ENCODE measurements at regions not wholly inside any gene's neighbourhood (a gene's known extent, or its start where the extent isn't known, plus 50 kb on each side); places are given as distances from the start of the nearest gene placed in this dataset.

- in situ Hi-C loops (cut with MboI; ENCODE audit: low pct_unique_long_range_greater_than_20kb, low sequenced_read_pairs, unreplicated experiment) = no loop called here
- TF ChIP-seq, protein P1, sequence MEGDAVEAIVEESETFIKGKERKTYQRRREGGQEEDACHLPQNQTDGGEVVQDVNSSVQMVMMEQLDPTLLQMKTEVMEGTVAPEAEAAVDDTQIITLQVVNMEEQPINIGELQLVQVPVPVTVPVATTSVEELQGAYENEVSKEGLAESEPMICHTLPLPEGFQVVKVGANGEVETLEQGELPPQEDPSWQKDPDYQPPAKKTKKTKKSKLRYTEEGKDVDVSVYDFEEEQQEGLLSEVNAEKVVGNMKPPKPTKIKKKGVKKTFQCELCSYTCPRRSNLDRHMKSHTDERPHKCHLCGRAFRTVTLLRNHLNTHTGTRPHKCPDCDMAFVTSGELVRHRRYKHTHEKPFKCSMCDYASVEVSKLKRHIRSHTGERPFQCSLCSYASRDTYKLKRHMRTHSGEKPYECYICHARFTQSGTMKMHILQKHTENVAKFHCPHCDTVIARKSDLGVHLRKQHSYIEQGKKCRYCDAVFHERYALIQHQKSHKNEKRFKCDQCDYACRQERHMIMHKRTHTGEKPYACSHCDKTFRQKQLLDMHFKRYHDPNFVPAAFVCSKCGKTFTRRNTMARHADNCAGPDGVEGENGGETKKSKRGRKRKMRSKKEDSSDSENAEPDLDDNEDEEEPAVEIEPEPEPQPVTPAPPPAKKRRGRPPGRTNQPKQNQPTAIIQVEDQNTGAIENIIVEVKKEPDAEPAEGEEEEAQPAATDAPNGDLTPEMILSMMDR (IDR thresholded peaks at IDR 0.05; ENCODE audit: extremely low read depth, insufficient read depth, missing control alignments) = no peak
- no peak for DNase-seq (ENCODE audit: low spot score)
Observed at GRCh38 chr20:4546786-4547185, 139.5 kb upstream of the PRNP start.

- no peak for DNase-seq (ENCODE audit: low spot score)
- in situ Hi-C loops (cut with MboI; ENCODE audit: low pct_unique_long_range_greater_than_20kb, low sequenced_read_pairs, unreplicated experiment) = no loop called here
- TF ChIP-seq, protein P1 (IDR thresholded peaks at IDR 0.05; ENCODE audit: extremely low read depth, insufficient read depth, missing control alignments) = no peak
Observed at GRCh38 chr20:4546342-4546741, 139.9 kb upstream of the PRNP start.

DNA sequence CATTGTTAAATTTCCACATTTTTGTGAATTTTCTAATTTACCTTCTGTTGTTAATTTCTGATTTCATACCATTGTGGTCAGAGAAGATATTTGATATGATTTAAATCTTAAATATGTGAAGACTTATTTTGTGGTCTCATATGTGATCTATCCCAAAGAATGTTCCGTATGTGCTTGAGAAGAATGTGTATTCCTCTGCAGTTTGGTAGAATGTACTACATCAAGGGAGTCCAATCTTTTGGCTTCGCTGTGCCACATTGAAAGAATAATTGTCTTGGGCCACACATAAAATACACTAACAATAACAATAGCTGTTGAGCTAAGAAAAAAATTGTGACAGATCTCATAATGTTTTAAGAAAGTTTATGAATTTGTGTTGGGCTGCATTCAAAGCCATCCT lies 140.7 kb upstream of the PRNP start:
- no peak for DNase-seq (ENCODE audit: low spot score)
- in situ Hi-C loops (cut with MboI; ENCODE audit: low pct_unique_long_range_greater_than_20kb, low sequenced_read_pairs, unreplicated experiment) = no loop called here
- TF ChIP-seq, protein P1 (IDR thresholded peaks at IDR 0.05; ENCODE audit: extremely low read depth, insufficient read depth, missing control alignments) = no peak

- TF ChIP-seq, protein P1 (IDR thresholded peaks at IDR 0.05; ENCODE audit: extremely low read depth, insufficient read depth, missing control alignments) = no peak
- in situ Hi-C loops (cut with MboI; ENCODE audit: low pct_unique_long_range_greater_than_20kb, low sequenced_read_pairs, unreplicated experiment) = no loop called here
- DNase-seq (ENCODE audit: low spot score) = no peak
Observed at GRCh38 chr20:4544765-4545164, 141.5 kb upstream of the PRNP start.

DNA sequence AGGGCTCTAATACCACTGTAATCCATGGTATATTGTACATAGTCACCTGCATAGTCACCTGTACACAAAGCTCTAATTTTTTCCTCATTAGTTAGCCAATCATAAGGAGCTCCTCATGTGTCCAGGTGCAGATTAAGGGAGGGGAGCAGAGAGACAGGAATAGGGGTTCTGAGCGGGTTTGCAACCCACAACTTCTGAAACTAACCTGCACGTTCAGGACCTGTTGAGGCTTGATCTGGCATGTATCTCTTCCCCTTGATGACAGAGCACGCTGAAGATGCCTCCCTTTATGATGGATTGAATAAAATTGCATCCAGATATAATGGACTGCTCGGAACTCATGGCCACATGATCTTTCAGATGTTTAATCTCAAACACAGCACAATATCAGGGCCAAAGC lies 144.0 kb upstream of the PRNP start:
- in situ Hi-C loops (cut with MboI; ENCODE audit: low pct_unique_long_range_greater_than_20kb, low sequenced_read_pairs, unreplicated experiment) = no loop called here
- TF ChIP-seq, protein P1 (IDR thresholded peaks at IDR 0.05; ENCODE audit: extremely low read depth, insufficient read depth, missing control alignments) = no peak
- DNase-seq (ENCODE audit: low spot score) = no peak

DNA sequence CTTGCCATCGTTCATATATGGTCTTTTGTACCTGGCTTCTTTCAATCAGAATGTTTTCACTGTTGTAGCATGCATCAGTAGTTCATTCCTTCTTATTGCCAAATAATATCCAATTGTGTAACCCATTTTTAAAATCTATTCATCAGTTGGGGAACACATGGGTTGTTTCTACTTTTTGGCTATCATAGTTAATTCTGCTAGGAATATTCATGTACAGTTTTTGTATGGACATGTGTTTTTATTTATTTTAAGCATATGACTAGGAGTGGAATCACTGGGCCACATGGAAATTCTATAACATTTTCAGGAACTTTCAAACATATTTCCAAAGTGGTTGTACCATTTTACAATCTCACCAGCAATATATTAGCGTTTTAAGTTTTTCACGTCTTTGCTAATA lies 151.9 kb upstream of the PRNP start:
- TF ChIP-seq, protein P1 (IDR thresholded peaks at IDR 0.05; ENCODE audit: extremely low read depth, insufficient read depth, missing control alignments) = no peak
- no peak for DNase-seq (ENCODE audit: low spot score)
- in situ Hi-C loops (cut with MboI; ENCODE audit: low pct_unique_long_range_greater_than_20kb, low sequenced_read_pairs, unreplicated experiment) = no loop called here

All from GM13977 (cell line).